Neutrophil (primary cell): ENCODE measurements at regions not wholly inside any gene's neighbourhood (a gene's known extent, or its start where the extent isn't known, plus 50 kb on each side); places are given as distances from the start of the nearest gene placed in this dataset.

Experiments used
- H3K27ac ChIP-seq: fragments of 200-600 bp; sonication (generic); 2 replicates; pipeline ENCODE4 v1.5.1; 2016; ENCODE audit warnings: mild to moderate bottlenecking, moderate library complexity
- H3K27me3 ChIP-seq: fragments of 200-600 bp; sonication (generic); 2 replicates; pipeline ENCODE4 v1.6.0; 2016; ENCODE audit warnings: mild to moderate bottlenecking
- H3K36me3 ChIP-seq: fragments of 200-600 bp; sonication (generic); 2 replicates; pipeline ENCODE4 v1.5.1; 2017
- H3K4me1 ChIP-seq, 2 experiments: fragments of 200-600 bp in 1 of 2; sonication (generic) in 1 of 2; 1 replicate in 1 of 2; 2 replicates in 1 of 2; pipeline versions ENCODE4 v1.5.1 to v1.6.1; 2013 to 2016; ENCODE audit warnings: low read depth in 1 of 2, low read length in 1 of 2, mild to moderate bottlenecking in 1 of 2, moderate library complexity in 1 of 2; ENCODE audit not compliant: control insufficient read depth in 1 of 2, insufficient read depth in 1 of 2
- H3K4me3 ChIP-seq, 2 experiments: fragments of 200-600 bp in 1 of 2; sonication (generic) in 1 of 2; 1 replicate in 1 of 2; 2 replicates in 1 of 2; pipeline ENCODE4 v1.5.1; 2013 to 2016; ENCODE audit warnings: low read depth in 1 of 2, low read length in 1 of 2, mild to moderate bottlenecking in 1 of 2, moderate library complexity in 1 of 2
- H3K9me3 ChIP-seq: fragments of 200-600 bp; sonication (generic); 2 replicates; pipeline ENCODE4 v1.5.1; 2016
- TF ChIP-seq, protein P1 (sequence below): fragments of 200-600 bp; sonication (generic); IDR thresholded peaks from 2 replicates; pipeline ENCODE4 v1.5.1; 2016; ENCODE audit warnings: antibody characterized with exemption

DNA sequence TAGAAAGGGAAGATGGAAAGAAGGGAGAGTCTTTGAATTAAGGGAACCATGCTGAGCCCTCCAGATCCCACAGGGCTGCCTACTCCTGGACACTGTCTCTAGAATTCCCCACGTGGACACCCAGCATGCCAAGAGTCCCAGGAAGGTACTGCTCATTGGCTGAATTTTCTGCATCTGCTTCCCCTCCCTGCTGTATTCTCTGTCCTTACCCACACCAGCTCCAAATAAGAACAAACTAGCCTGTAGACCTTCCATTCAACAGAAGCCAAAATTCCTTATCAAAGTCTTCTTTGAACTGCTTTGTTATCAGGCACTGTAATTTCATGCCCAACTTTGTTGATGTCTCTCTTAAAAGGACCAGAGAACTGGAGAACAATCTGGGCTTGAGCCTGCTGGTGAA is 305.9 kb upstream of the ARGLU1 start:
- Histone ChIP-seq H3K27me3 (no peaks in the 10 kb centered on the region), H3K36me3 (no peaks in the 10 kb centered on the region), H3K4me3 (no peak overlapping the region), H3K9me3 (no peaks in the 10 kb centered on the region), H3K27ac (no peak overlapping the region), H3K4me1 (no peaks in the 10 kb centered on the region)
- TF ChIP-seq, protein P1, sequence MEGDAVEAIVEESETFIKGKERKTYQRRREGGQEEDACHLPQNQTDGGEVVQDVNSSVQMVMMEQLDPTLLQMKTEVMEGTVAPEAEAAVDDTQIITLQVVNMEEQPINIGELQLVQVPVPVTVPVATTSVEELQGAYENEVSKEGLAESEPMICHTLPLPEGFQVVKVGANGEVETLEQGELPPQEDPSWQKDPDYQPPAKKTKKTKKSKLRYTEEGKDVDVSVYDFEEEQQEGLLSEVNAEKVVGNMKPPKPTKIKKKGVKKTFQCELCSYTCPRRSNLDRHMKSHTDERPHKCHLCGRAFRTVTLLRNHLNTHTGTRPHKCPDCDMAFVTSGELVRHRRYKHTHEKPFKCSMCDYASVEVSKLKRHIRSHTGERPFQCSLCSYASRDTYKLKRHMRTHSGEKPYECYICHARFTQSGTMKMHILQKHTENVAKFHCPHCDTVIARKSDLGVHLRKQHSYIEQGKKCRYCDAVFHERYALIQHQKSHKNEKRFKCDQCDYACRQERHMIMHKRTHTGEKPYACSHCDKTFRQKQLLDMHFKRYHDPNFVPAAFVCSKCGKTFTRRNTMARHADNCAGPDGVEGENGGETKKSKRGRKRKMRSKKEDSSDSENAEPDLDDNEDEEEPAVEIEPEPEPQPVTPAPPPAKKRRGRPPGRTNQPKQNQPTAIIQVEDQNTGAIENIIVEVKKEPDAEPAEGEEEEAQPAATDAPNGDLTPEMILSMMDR = no peak

DNA sequence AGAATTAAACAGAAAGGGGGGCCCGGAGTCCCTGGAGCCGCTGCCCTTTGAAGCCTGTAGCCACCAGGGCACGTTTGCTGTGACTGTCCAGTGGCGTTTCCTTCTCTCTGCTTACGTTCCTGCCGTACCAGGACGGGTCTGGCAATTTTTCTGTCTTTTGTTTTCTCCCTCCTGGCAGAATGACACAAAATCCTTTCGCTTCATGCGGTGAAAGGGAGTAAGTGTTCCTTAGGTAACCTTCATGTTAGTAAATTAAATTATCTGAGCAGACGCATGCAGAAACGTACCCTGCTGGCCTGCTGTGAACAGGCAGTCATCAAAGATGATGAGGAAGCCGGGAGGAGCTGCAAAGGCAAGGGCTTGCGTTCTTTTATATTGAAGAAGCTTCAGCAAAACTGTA is 299.3 kb upstream of the ARGLU1 start:
- peaks cover 0 to 3% of the 10 kb centered on the region in 2 experiments for H3K4me1 ChIP-seq
- H3K36me3 ChIP-seq = no peaks in the 10 kb centered on the region
- H3K4me3 ChIP-seq = no peak overlapping the region
- TF ChIP-seq, protein P1 = no peak
- peaks cover 5% of the 10 kb centered on the region for H3K27me3 ChIP-seq
- H3K9me3 ChIP-seq = no peaks in the 10 kb centered on the region
- H3K27ac ChIP-seq = no peak overlapping the region

DNA sequence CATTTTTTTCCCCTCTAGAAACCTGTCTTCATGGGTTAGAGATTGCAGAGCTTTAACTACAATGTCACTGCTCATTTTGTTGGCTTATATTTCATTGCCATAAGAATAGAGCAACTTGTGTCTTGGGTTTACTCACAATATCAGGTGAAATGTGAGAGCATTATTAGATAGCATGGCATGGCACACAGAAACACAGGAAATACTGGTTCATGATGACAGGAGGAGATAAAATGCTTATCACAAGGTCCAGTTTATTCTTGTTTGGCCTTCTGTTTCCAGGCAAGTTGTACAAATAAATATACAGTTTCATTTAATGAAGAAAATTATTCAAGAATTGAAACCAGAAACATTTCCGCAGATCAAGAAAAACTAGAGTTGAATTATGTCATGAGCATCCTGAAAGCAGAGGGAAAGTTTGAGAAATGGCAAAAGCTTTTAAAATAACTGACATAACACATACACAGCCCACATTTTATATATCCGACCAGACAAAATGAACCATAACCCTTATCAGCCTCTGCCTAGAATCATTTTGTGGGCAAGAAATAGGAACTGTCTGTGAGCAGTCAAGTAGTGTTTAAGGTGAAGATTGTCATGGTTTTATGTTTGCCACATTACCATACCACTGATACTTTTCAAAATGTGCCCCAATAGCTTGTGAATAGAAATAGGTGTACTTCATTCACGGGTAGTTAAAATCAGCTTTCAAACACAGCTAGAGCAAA is 297.9 kb upstream of the ARGLU1 start:
- peaks cover 0 to 3% of the 10 kb centered on the region in 2 experiments for H3K4me1 ChIP-seq
- no peaks in the 10 kb centered on the region for H3K36me3 ChIP-seq
- H3K9me3 ChIP-seq = no peaks in the 10 kb centered on the region
- H3K4me3 ChIP-seq = no peak overlapping the region
- no peak overlapping the region for H3K27ac ChIP-seq
- H3K27me3 ChIP-seq = peaks cover 5% of the 10 kb centered on the region
- TF ChIP-seq, protein P1 = no peak

DNA sequence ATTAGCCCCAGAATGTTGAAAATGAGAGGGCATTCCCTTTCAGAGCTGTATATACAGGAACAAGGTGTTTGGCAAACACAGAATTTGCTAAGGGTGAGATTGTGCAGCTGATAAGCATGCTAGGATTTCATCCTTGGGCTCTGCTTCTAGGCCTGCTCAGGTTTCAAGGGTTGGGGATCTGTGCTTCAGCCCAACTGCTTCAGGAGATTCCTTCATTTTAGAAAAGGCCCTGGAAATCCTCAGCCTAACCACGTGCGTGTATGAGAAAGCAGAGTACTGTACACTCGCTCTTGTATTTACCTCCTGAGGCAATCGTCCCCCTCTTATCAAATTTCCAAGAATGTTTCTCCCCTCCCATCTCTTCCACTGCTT is 291.6 kb upstream of the ARGLU1 start:
- H3K4me1 ChIP-seq = no peaks in the 10 kb centered on the region
- H3K27ac ChIP-seq = no peak overlapping the region
- H3K27me3 ChIP-seq = no peaks in the 10 kb centered on the region
- H3K9me3 ChIP-seq = no peaks in the 10 kb centered on the region
- no peak overlapping the region for H3K4me3 ChIP-seq
- TF ChIP-seq, protein P1 = no peak
- no peaks in the 10 kb centered on the region for H3K36me3 ChIP-seq

DNA sequence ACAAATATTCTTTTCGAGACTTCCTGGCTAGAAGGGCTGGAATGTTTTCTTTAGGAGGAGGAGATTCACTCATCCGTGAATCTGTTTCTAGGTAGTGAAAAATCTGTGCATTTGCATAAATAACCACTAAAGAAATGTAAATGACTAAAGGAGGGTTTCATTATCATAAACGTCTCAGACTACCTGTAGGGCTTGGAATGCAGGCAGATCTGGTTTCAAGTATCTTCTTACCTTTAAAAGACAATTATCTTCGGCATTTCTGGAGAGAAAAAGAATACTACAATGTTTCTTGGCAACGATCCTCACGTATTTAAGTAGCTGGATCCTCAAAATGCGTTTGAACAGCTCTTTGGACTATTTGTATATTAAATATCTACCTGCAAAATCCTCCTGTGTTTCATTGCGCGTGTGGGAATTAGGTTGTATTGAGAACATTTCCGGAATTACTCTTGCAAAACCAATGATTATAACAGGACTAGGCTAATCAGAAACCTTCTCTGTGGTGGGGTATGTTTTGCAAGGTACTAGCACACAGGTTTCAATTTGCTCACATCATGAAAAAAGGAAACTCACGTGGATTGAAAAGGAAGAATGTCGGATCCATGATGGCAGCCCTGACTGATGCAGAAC is 291.1 kb upstream of the ARGLU1 start:
- Histone ChIP-seq H3K27ac (no peak overlapping the region), H3K27me3 (no peaks in the 10 kb centered on the region), H3K36me3 (no peaks in the 10 kb centered on the region), H3K4me3 (no peak overlapping the region), H3K9me3 (no peaks in the 10 kb centered on the region), H3K4me1 (no peaks in the 10 kb centered on the region)
- TF ChIP-seq, protein P1 = no peak
